Liver (tissue), 8 donors: ENCODE measurements at regions not wholly inside any gene's neighbourhood (a gene's known extent, or its start where the extent isn't known, plus 50 kb on each side); places are given as distances from the start of the nearest gene placed in this dataset.

Experiments used
- DNase-seq: peaks from one replicate; pipeline ENCODE4 v3.0.0-alpha.2; 2017; ENCODE audit warnings: low spot score
- H3K27ac ChIP-seq, 2 donors: one replicate each; pipeline ENCODE4 v1.7.0; 2013; ENCODE audit warnings: inconsistent platforms in 2 of 2, low read length in 2 of 2, control low read depth in 1 of 2, low read depth in 1 of 2, mild to moderate bottlenecking in 1 of 2
- H3K27me3 ChIP-seq, 4 donors: one replicate each; pipeline versions ENCODE4 v1.6.1 to v1.7.0; 2013; ENCODE audit warnings: low read length in 3 of 4, inconsistent platforms in 1 of 4, mild to moderate bottlenecking in 1 of 4, moderate library complexity in 1 of 4; ENCODE audit not compliant: control insufficient read depth in 4 of 4, insufficient read depth in 4 of 4
- H3K36me3 ChIP-seq, 4 donors: one replicate each; pipeline versions ENCODE4 v1.6.1 to v1.7.0; 2013; ENCODE audit warnings: low read length in 3 of 4, mild to moderate bottlenecking in 3 of 4, low read depth in 1 of 4, moderate library complexity in 1 of 4; ENCODE audit not compliant: control insufficient read depth in 4 of 4, insufficient read depth in 3 of 4
- H3K4me1 ChIP-seq, 4 donors: one replicate each; pipeline versions ENCODE4 v1.6.1 to v1.7.0; 2013; ENCODE audit warnings: low read length in 3 of 4, mild to moderate bottlenecking in 3 of 4, moderate library complexity in 1 of 4; ENCODE audit not compliant: control insufficient read depth in 4 of 4, insufficient read depth in 4 of 4
- H3K4me3 ChIP-seq, 3 donors: one replicate each; pipeline versions ENCODE4 v1.6.1 to v1.7.0; 2013; ENCODE audit warnings: low read length in 3 of 3, control low read depth in 1 of 3, low read depth in 1 of 3, mild to moderate bottlenecking in 1 of 3
- H3K9ac ChIP-seq, 2 donors: one replicate each; pipeline ENCODE4 v1.7.0; 2013; ENCODE audit warnings: low read length in 2 of 2, mild to moderate bottlenecking in 2 of 2, moderate library complexity in 2 of 2, control low read depth in 1 of 2, low read depth in 1 of 2
- H3K9me3 ChIP-seq, 4 donors: one replicate each; pipeline versions ENCODE4 v1.6.1 to v1.7.0; 2013; ENCODE audit warnings: low read length in 3 of 4; ENCODE audit not compliant: control insufficient read depth in 4 of 4
- ATF3 ChIP-seq: IDR thresholded peaks from 2 replicates; pipeline ENCODE4 v1.6.1; 2016; ENCODE audit warnings: antibody characterized with exemption
- CTCF ChIP-seq: fragments of 150-350 bp; IDR thresholded peaks from 2 replicates; pipeline ENCODE4 v1.5.1; 2017; ENCODE audit warnings: improper control_type of control experiment, low read depth, low read length; ENCODE audit not compliant: missing input control
- EGR1 ChIP-seq, 2 donors: IDR thresholded peaks; 2 replicates each; pipeline ENCODE4 v1.6.1; 2016 to 2018; ENCODE audit warnings: antibody characterized with exemption in 2 of 2, low read depth in 2 of 2
- FOXA1 ChIP-seq: IDR thresholded peaks from 2 replicates; pipeline ENCODE4 v1.6.1; 2016; ENCODE audit warnings: antibody characterized with exemption
- FOXA2 ChIP-seq: IDR thresholded peaks from 2 replicates; pipeline ENCODE4 v1.6.1; 2016; ENCODE audit warnings: antibody characterized with exemption
- GABPA ChIP-seq, 2 donors: IDR thresholded peaks in 1 of 2; conservative IDR thresholded peaks in 1 of 2; 2 replicates each; pipeline ENCODE4 v1.6.1; 2016; ENCODE audit warnings: antibody characterized with exemption in 2 of 2, mild to moderate bottlenecking in 1 of 2, moderate library complexity in 1 of 2
- HNF4A ChIP-seq, 2 donors: conservative IDR thresholded peaks; 2 replicates each; pipeline ENCODE4 v1.6.1; 2016; ENCODE audit warnings: antibody characterized with exemption in 2 of 2, mild to moderate bottlenecking in 2 of 2
- HNF4G ChIP-seq: IDR thresholded peaks from 2 replicates; pipeline ENCODE4 v1.6.1; 2016; ENCODE audit warnings: antibody characterized with exemption
- JUND ChIP-seq, 2 donors: IDR thresholded peaks; 2 replicates each; pipeline ENCODE4 v1.6.1; 2016; ENCODE audit warnings: antibody characterized with exemption in 2 of 2
- MAX ChIP-seq: IDR thresholded peaks from 2 replicates; pipeline ENCODE4 v1.6.1; 2016; ENCODE audit warnings: antibody characterized with exemption
- NR2F2 ChIP-seq: IDR thresholded peaks from 2 replicates; pipeline ENCODE4 v1.6.1; 2016; ENCODE audit warnings: antibody characterized with exemption
- RAD21 ChIP-seq, 2 donors: IDR thresholded peaks; 2 replicates each; pipeline ENCODE4 v1.6.1; 2016; ENCODE audit warnings: antibody characterized with exemption in 2 of 2, mild to moderate bottlenecking in 2 of 2
- REST ChIP-seq: IDR thresholded peaks from 2 replicates; pipeline ENCODE4 v1.6.1; 2016; ENCODE audit warnings: antibody characterized with exemption, mild to moderate bottlenecking
- RXRA ChIP-seq, 2 donors: IDR thresholded peaks; 2 replicates each; pipeline ENCODE4 v1.6.1; 2017 to 2018; ENCODE audit warnings: antibody characterized with exemption in 2 of 2, mild to moderate bottlenecking in 1 of 2
- SP1 ChIP-seq: IDR thresholded peaks from 2 replicates; pipeline ENCODE4 v1.6.1; 2018; ENCODE audit warnings: antibody characterized with exemption, mild to moderate bottlenecking
- TAF1 ChIP-seq: conservative IDR thresholded peaks from 2 replicates; pipeline ENCODE4 v1.6.1; 2016; ENCODE audit warnings: antibody characterized with exemption, mild to moderate bottlenecking
- YY1 ChIP-seq: IDR thresholded peaks from 2 replicates; pipeline ENCODE4 v1.6.1; 2016; ENCODE audit warnings: antibody characterized with exemption, mild to moderate bottlenecking
- ZBTB33 ChIP-seq: IDR thresholded peaks from 2 replicates; pipeline ENCODE4 v1.6.1; 2016; ENCODE audit warnings: antibody characterized with exemption
- WGBS: extraction: QIAGEN DNeasy Blood & Tissue Kit; methylation state at CpG from one replicate; pipeline ENCODE4 v1.1.7; 2013; 5-methylcytosine and 5-hydroxymethylcytosine counted together
- donor health status: healthy.
- donor health status: healthy.
- donor health status: healthy.
- donor health status: healthy.
- donor health status: healthy.

GRCh38 chr9:26228273-26228672 is 550.0 kb upstream of the TUSC1 start:
- no peaks in the 10 kb centered on the region for H3K9me3 ChIP-seq
- H3K27ac ChIP-seq, result no peak overlapping the region
- no peak for DNase-seq

More at GRCh38 chr9:26228273-26228672, 550.0 kb upstream of the TUSC1 start:
- H3K27me3 ChIP-seq, result no peaks in the 10 kb centered on the region
- 42% methylated on average over 2 of the region's 2 CpGs for WGBS
- H3K36me3 ChIP-seq, result no peaks in the 10 kb centered on the region
- TF ChIP-seq MAX, result no peak
- TF ChIP-seq GABPA (IDR thresholded peaks at IDR 0.05 in 1 of 2, conservative IDR thresholded peaks at IDR 0.05 in 1 of 2), result no peak
- TF ChIP-seq HNF4G, result no peak
- TF ChIP-seq NR2F2, result no peak
- no peak for TF ChIP-seq TAF1
- no peak for TF ChIP-seq REST
- TF ChIP-seq SP1, result no peak
- no peak for TF ChIP-seq FOXA2
- TF ChIP-seq RAD21 (IDR thresholded peaks at IDR 0.05), result no peak
- no peak for TF ChIP-seq CTCF
- TF ChIP-seq FOXA1, result no peak
- TF ChIP-seq ATF3, result no peak
- TF ChIP-seq HNF4A (conservative IDR thresholded peaks at IDR 0.05), result no peak
- TF ChIP-seq JUND (IDR thresholded peaks at IDR 0.05), result no peak
- TF ChIP-seq RXRA (IDR thresholded peaks at IDR 0.05), result no peak
- no peak for TF ChIP-seq ZBTB33
- TF ChIP-seq YY1, result no peak
- TF ChIP-seq EGR1 (IDR thresholded peaks at IDR 0.05; ENCODE audit: low read depth in 2 of 2), result no peak
- no peak overlapping the region for H3K4me3 ChIP-seq
- H3K4me1 ChIP-seq, result peaks cover 0 to 1% (median 0%) of the 10 kb centered on the region in 4 donors
- no peak overlapping the region for H3K9ac ChIP-seq
